ENCODE measurements at regions not wholly inside any gene's neighbourhood (a gene's known extent, or its start where the extent isn't known, plus 50 kb on each side); places are given as distances from the start of the nearest gene placed in this dataset.

DNA sequence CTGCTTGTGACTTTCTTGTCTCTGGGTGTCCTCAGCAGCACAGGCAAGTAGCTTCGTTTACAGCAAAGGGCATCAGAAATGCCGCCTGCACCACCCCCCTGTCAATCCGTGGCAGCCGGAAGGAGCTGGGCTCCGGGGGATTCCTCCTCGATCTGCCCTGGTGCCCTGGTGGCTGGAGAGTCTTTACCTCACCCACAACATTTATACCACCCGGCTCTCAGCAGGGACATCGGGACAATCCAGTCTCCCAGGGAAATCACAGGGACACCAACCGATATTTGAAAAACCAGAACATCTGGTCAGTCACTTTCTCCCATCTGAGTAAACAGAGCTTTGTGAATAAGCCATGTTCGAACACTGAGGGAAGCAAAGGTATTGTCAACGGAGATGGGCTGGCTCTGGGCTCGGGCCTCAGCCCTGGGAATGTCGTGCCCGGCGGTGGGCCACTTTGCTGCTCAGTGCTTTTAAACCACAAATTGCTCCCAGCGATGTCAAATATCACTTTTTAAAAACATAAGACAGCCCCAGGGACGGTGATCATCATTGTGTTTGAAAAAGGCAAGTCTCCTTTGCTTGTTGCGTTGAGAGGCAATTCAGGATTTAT, 210.0 kb upstream of the SALL3 start:
- TF ChIP-seq, protein P1, sequence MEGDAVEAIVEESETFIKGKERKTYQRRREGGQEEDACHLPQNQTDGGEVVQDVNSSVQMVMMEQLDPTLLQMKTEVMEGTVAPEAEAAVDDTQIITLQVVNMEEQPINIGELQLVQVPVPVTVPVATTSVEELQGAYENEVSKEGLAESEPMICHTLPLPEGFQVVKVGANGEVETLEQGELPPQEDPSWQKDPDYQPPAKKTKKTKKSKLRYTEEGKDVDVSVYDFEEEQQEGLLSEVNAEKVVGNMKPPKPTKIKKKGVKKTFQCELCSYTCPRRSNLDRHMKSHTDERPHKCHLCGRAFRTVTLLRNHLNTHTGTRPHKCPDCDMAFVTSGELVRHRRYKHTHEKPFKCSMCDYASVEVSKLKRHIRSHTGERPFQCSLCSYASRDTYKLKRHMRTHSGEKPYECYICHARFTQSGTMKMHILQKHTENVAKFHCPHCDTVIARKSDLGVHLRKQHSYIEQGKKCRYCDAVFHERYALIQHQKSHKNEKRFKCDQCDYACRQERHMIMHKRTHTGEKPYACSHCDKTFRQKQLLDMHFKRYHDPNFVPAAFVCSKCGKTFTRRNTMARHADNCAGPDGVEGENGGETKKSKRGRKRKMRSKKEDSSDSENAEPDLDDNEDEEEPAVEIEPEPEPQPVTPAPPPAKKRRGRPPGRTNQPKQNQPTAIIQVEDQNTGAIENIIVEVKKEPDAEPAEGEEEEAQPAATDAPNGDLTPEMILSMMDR (IDR thresholded peaks at IDR 0.05) = no peak
- TF ChIP-seq POLR2AphosphoS5 (IDR thresholded peaks at IDR 0.05; ENCODE audit: insufficient read depth in 1 of 2, low read depth in 1 of 2) = no peak
- no peak for TF ChIP-seq POLR2A (IDR thresholded peaks at IDR 0.05)

All from vagina (tissue), 2 donors.